ENCODE measurements at regions not wholly inside any gene's neighbourhood (a gene's known extent, or its start where the extent isn't known, plus 50 kb on each side); places are given as distances from the start of the nearest gene placed in this dataset.

DNA sequence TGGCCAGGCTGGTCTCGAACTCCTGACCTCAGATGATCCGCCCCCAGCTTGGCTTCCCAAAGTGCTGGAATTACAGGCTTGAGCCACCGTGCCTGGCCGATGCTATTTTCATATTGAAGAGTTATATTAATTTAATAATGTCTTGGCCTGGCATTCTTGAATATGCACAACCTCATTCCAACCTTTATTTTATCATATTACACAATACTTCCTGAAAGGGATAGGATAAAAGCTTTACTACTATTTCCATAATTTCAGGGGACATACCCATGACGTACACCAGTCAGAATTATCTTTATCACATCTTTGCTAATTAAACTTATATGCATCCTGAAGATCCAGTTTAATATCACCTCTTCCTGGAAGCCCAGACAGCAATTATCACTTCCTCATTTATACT lies 205.3 kb downstream of the ZIC4 start:
- no peak for TF ChIP-seq REST (IDR thresholded peaks at IDR 0.05; ENCODE audit: insufficient read depth in 1 of 2, low read depth in 2 of 2, low read length in 2 of 2)
- TF ChIP-seq POLR2AphosphoS5 (IDR thresholded peaks at IDR 0.05; ENCODE audit: low read depth, low read length) = no peak
- TF ChIP-seq SIN3A (IDR thresholded peaks at IDR 0.05; ENCODE audit: borderline replicate concordance, insufficient read depth, low read length) = no peak

All from PFSK-1 (cell line).